ENCODE measurements at regions not wholly inside any gene's neighbourhood (a gene's known extent, or its start where the extent isn't known, plus 50 kb on each side); places are given as distances from the start of the nearest gene placed in this dataset.

GRCh38 chr4:119872371-119873016 lies 194.2 kb downstream of the MAD2L1 start:
- no peaks in the 10 kb centered on the region for H3K9me3 Mint-ChIP-seq
- no peaks in the 10 kb centered on the region for H3K36me3 Mint-ChIP-seq
- no peak overlapping the region for H3K4me3 Mint-ChIP-seq

GRCh38 chr4:119870856-119871255 lies 195.8 kb downstream of the MAD2L1 start:
- Mint-ChIP-seq H3K9me3 (no peaks in the 10 kb centered on the region), H3K4me1 (no peaks in the 10 kb centered on the region), H3K4me3 (no peak overlapping the region), H3K27ac (no peak overlapping the region), H3K36me3 (no peaks in the 10 kb centered on the region)
- DNase-seq (ENCODE audit: low spot score in 2 of 2) (no peak), ATAC-seq (no peak)

More at GRCh38 chr4:119872371-119873016, 194.2 kb downstream of the MAD2L1 start:
- ATAC-seq = no peak
- no peaks in the 10 kb centered on the region for H3K4me1 Mint-ChIP-seq
- DNase-seq (ENCODE audit: low spot score in 2 of 2) = no peak
- H3K27ac Mint-ChIP-seq = no peak overlapping the region

- no peaks in the 10 kb centered on the region for H3K4me1 Mint-ChIP-seq
These were observed 200.9 kb downstream of the MAD2L1 start for GRCh38 chr4:119865789-119866188.

GRCh38 chr4:119865389-119865788 lies 201.3 kb downstream of the MAD2L1 start:
- Mint-ChIP-seq H3K4me3 (no peak overlapping the region), H3K4me1 (no peaks in the 10 kb centered on the region), H3K27ac (no peak overlapping the region), H3K9me3 (no peaks in the 10 kb centered on the region), H3K36me3 (no peaks in the 10 kb centered on the region)
- ATAC-seq = no peak
- DNase-seq (ENCODE audit: low spot score in 2 of 2) = no peak

More at GRCh38 chr4:119865789-119866188, 200.9 kb downstream of the MAD2L1 start:
- no peak overlapping the region for H3K4me3 Mint-ChIP-seq
- no peaks in the 10 kb centered on the region for H3K36me3 Mint-ChIP-seq
- no peaks in the 10 kb centered on the region for H3K9me3 Mint-ChIP-seq
- DNase-seq (ENCODE audit: low spot score in 2 of 2) (no peak), ATAC-seq (no peak)
- H3K27ac Mint-ChIP-seq = no peak overlapping the region

- no peaks in the 10 kb centered on the region for H3K36me3 Mint-ChIP-seq
- DNase-seq (ENCODE audit: low spot score in 2 of 2) = no peak
- no peak overlapping the region for H3K27ac Mint-ChIP-seq
- no peak for ATAC-seq
- H3K4me3 Mint-ChIP-seq = no peak overlapping the region
- no peaks in the 10 kb centered on the region for H3K9me3 Mint-ChIP-seq
- H3K4me1 Mint-ChIP-seq = no peaks in the 10 kb centered on the region
These were observed 204.9 kb downstream of the MAD2L1 start for GRCh38 chr4:119861731-119862130.

GRCh38 chr4:119858176-119858575 lies 208.5 kb downstream of the MAD2L1 start:
- Mint-ChIP-seq H3K4me1 (no peaks in the 10 kb centered on the region), H3K27ac (no peak overlapping the region), H3K4me3 (no peak overlapping the region), H3K9me3 (peaks cover 3% of the 10 kb centered on the region), H3K36me3 (no peaks in the 10 kb centered on the region)
- no peak for DNase-seq (ENCODE audit: low spot score in 2 of 2)
- ATAC-seq = no peak

- Mint-ChIP-seq H3K36me3 (no peaks in the 10 kb centered on the region), H3K4me1 (no peaks in the 10 kb centered on the region), H3K27ac (no peak overlapping the region), H3K4me3 (no peak overlapping the region), H3K9me3 (peaks cover 3% of the 10 kb centered on the region)
- ATAC-seq (no peak), DNase-seq (ENCODE audit: low spot score in 2 of 2) (no peak)
These were observed 212.3 kb downstream of the MAD2L1 start for GRCh38 chr4:119854364-119854763.

- Mint-ChIP-seq H3K4me1 (no peaks in the 10 kb centered on the region), H3K4me3 (no peak overlapping the region), H3K27ac (no peak overlapping the region), H3K9me3 (peaks cover 3% of the 10 kb centered on the region), H3K36me3 (no peaks in the 10 kb centered on the region)
- DNase-seq (ENCODE audit: low spot score in 2 of 2) = no peak
- ATAC-seq = no peak
These were observed 215.0 kb downstream of the MAD2L1 start for GRCh38 chr4:119851649-119852048.

- DNase-seq (ENCODE audit: low spot score in 2 of 2) (no peak), ATAC-seq (no peak)
- Mint-ChIP-seq H3K4me3 (no peak overlapping the region), H3K9me3 (peaks cover 3% of the 10 kb centered on the region), H3K36me3 (no peaks in the 10 kb centered on the region), H3K27ac (no peak overlapping the region), H3K4me1 (no peaks in the 10 kb centered on the region)
These were observed 212.8 kb upstream of the PDE5A start for GRCh38 chr4:119841361-119841760.

- peaks cover 3% of the 10 kb centered on the region for H3K9me3 Mint-ChIP-seq
- H3K36me3 Mint-ChIP-seq = no peaks in the 10 kb centered on the region
- H3K4me3 Mint-ChIP-seq = no peak overlapping the region
- H3K27ac Mint-ChIP-seq = no peak overlapping the region
- no peak for ATAC-seq
- DNase-seq (ENCODE audit: low spot score in 2 of 2) = no peak
- H3K4me1 Mint-ChIP-seq = no peaks in the 10 kb centered on the region
These were observed 207.0 kb upstream of the PDE5A start for GRCh38 chr4:119835613-119835910.

GRCh38 chr4:119834906-119835612 lies 206.5 kb upstream of the PDE5A start:
- ATAC-seq = no peak
- peaks cover 3% of the 10 kb centered on the region for H3K9me3 Mint-ChIP-seq
- H3K4me1 Mint-ChIP-seq = no peaks in the 10 kb centered on the region
- no peaks in the 10 kb centered on the region for H3K36me3 Mint-ChIP-seq
- DNase-seq (ENCODE audit: low spot score in 2 of 2) = no peak
- H3K4me3 Mint-ChIP-seq = no peak overlapping the region
- H3K27ac Mint-ChIP-seq = no peak overlapping the region

GRCh38 chr4:119833611-119834010 lies 205.0 kb upstream of the PDE5A start:
- Mint-ChIP-seq H3K9me3 (peaks cover 3% of the 10 kb centered on the region), H3K4me3 (no peak overlapping the region), H3K4me1 (no peaks in the 10 kb centered on the region), H3K36me3 (no peaks in the 10 kb centered on the region), H3K27ac (no peak overlapping the region)
- ATAC-seq = no peak
- DNase-seq (ENCODE audit: low spot score in 2 of 2) = no peak

GRCh38 chr4:119832776-119833175 lies 204.2 kb upstream of the PDE5A start:
- Mint-ChIP-seq H3K4me3 (no peak overlapping the region), H3K36me3 (no peaks in the 10 kb centered on the region), H3K4me1 (no peaks in the 10 kb centered on the region), H3K9me3 (peaks cover 2% of the 10 kb centered on the region), H3K27ac (no peak overlapping the region)
- DNase-seq (ENCODE audit: low spot score in 2 of 2) (no peak), ATAC-seq (no peak)

GRCh38 chr4:119829326-119829725 lies 200.7 kb upstream of the PDE5A start:
- Mint-ChIP-seq H3K4me3 (no peak overlapping the region), H3K36me3 (no peaks in the 10 kb centered on the region), H3K9me3 (no peaks in the 10 kb centered on the region), H3K4me1 (no peaks in the 10 kb centered on the region), H3K27ac (no peak overlapping the region)
- DNase-seq (ENCODE audit: low spot score in 2 of 2) = no peak
- ATAC-seq = no peak

- DNase-seq (ENCODE audit: low spot score in 2 of 2) = no peak
- no peak overlapping the region for H3K4me3 Mint-ChIP-seq
- H3K36me3 Mint-ChIP-seq = no peaks in the 10 kb centered on the region
- no peaks in the 10 kb centered on the region for H3K4me1 Mint-ChIP-seq
- no peak overlapping the region for H3K27ac Mint-ChIP-seq
- ATAC-seq = no peak
- no peaks in the 10 kb centered on the region for H3K9me3 Mint-ChIP-seq
These were observed 197.1 kb upstream of the PDE5A start for GRCh38 chr4:119825696-119826095.

GRCh38 chr4:119823891-119824290 lies 195.3 kb upstream of the PDE5A start:
- ATAC-seq (no peak), DNase-seq (ENCODE audit: low spot score in 2 of 2) (no peak)
- H3K9me3 Mint-ChIP-seq = no peaks in the 10 kb centered on the region
- no peaks in the 10 kb centered on the region for H3K4me1 Mint-ChIP-seq
- H3K27ac Mint-ChIP-seq = no peak overlapping the region
- H3K4me3 Mint-ChIP-seq = no peak overlapping the region
- no peaks in the 10 kb centered on the region for H3K36me3 Mint-ChIP-seq
